Stimulated activated naive CD8-positive, alpha-beta T cell treated with anti-CD3 and anti-CD28 coated beads, Interleukin-15, Interleukin-2, amounts not matched to agents 100 U/mL and 50 U/mL, for 24 hours (primary cell): ENCODE measurements at regions not wholly inside any gene's neighbourhood (a gene's known extent, or its start where the extent isn't known, plus 50 kb on each side); places are given as distances from the start of the nearest gene placed in this dataset.
A peak's percentile ranks its signal among the peaks of the same experiment; 100 is the strongest.
"Not testable (repeated sequence)": the region's sequence is repeated elsewhere in the genome, so short reads cannot be mapped to it uniquely, and the experiment has no call there.

Experiments used
- ATAC-seq: fragments of 150-1000 bp; cut with Tn5 transposase; one replicate; pipeline ENCODE4 v1.10.0; 2021
- DNase-seq: peaks from one replicate; pipeline ENCODE4 v3.0.0; 2021

DNA sequence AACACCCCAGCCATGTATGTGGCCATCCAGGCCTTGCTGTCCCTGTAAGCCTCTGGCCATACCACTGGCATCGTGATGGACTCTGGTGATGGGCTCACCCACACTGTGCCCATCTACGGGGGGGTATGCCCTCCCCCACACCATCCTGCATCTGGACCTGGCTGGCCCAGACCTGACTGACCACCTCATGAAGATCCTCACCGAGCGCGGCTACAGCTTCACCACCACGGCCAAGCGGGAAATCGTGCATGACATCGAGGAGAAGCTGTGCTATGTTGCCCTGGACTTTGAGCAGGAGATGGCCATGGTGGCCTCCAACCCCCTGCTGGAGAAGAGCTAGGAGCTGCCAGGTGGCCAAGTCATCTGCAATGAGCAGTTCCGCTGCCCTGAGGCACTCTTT is 80.4 kb upstream of the ZCCHC2 start:
- DNase-seq (no peak), ATAC-seq (no peak)

DNA sequence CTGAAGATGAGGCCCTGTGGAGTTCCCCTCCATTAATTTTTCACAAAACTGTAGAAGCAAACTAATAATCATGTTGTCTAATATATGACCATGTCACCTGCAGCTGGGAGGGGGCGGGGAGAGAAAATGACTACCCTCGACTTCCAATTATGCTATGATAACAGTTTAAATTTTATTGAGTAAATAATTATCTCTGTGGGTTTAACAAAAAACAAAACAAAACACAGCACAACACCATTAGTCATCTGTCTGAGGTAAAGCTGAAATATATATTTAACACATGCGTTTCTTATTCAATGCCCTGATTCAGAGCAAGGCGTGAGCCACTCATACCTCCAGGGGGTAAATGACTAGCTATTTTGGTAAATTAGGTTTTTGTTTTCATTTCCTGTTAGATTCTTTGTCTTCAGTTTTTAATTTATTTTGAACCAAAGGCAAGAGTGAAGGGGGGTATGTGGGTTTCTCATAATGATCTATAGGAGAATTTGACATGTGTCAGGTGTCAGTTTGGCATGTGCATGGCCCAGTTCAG is 77.4 kb upstream of the ZCCHC2 start:
- ATAC-seq (no peak), DNase-seq (no peak)

DNA sequence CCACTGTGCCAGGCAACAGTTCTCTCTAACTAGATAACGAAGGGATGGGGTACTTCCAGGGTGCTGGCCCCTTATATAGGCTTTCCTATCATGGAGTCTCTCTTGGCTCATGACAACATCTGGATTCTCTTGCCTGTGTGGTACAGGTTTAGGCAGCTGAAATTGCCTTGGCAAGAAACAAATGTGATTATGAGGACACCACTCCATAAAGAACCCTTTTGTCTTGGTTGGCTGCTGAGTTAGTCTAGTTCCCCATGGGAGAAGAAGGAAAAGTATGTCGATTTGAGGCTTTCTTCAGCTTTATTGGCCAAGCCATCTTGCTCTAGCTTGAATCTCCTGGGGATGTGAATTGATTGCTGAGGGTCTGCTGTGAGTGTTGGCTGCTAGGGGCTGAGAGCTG is 76.3 kb upstream of the ZCCHC2 start:
- ATAC-seq (no peak), DNase-seq (no peak)

DNA sequence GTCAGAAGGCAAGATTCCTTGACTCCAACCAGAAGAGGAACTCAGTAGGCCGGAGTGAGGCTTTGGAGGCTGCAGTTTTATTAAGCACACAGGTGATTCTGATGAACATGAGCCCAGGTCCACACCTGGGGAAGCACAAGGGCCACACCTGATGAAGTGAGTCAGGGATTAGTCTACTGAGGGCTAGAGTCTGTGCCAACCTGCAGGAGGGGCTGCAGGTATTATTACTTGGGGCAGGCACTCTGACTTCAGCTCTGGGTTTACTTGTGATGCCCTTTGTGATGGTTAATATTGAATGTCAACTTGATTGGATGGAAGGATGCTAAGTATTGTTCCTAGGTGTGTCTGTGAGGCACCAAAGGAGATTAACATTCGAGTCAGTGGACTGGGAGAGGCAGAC is 75.2 kb upstream of the ZCCHC2 start:
- no peak for ATAC-seq
- DNase-seq = no peak

DNA sequence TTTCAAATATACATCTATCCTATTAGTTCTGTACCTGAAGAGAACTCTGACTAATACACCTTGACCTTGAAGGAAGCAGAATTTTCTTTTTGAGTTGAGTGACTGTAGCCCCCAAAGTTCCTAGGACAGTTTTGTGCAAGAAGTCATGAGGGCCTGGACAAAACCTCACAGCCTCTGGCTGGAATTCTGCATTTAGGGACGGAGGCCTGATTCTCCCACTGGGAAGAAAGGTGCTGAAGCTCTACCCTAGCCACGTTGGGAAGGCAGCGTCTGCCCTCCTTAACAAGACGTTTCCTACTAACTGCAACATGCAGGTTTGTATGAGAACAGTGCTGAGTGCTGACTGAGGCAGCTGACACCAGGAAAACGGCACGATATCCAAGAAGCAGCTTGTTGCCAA is 74.4 kb upstream of the ZCCHC2 start:
- no peak for ATAC-seq
- DNase-seq = no peak

DNA sequence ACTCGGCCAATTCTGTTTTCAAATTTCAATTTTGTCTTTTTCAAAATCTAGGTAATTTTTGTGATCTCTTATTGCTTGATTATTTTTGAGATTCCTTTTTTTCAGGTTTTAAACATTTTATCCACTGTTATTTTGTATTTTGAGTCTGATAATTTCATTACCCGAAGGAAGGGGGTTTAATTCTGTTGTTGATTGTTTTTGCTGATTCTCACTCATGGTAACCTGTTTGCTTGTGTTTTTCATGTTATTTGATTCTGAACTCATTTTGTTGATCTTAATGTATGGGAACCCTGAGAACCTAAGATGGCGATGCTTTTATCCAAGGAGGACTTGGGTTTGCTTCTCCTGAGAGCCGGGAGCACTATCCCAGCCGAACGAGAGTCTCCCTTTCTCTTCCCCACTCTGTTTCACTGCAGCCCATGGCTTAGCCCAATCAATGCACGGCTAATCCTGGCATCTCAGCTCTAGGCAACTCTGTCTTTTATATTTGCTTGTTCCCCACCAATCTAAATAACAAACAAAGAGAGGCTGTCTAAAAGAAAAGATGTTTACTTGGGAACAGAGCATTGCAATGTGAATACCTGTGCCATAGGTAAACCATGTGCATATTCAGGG is 73.2 kb upstream of the ZCCHC2 start:
- DNase-seq = no peak

DNA sequence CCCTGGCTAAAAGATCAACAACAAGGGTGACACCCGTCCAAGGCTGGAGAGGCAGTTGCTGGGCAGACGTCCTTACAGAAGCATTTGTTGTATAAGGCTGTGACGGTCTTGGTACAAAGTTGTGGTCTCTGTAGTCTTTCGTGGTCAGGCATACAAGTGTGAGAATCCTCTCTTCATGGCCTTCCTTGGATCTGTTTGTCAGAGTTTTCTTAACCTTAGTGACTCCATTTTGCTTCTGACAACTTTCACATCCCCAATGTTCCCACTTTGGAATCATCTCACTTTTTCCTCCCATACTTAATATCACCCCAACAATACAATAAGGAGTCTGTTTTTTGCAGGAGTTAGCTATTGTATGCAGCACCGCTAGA is 72.7 kb upstream of the ZCCHC2 start:
- DNase-seq (no peak), ATAC-seq (no peak)

More for the DNA sequence above, 73.2 kb upstream of the ZCCHC2 start:
- no peak for ATAC-seq

DNA sequence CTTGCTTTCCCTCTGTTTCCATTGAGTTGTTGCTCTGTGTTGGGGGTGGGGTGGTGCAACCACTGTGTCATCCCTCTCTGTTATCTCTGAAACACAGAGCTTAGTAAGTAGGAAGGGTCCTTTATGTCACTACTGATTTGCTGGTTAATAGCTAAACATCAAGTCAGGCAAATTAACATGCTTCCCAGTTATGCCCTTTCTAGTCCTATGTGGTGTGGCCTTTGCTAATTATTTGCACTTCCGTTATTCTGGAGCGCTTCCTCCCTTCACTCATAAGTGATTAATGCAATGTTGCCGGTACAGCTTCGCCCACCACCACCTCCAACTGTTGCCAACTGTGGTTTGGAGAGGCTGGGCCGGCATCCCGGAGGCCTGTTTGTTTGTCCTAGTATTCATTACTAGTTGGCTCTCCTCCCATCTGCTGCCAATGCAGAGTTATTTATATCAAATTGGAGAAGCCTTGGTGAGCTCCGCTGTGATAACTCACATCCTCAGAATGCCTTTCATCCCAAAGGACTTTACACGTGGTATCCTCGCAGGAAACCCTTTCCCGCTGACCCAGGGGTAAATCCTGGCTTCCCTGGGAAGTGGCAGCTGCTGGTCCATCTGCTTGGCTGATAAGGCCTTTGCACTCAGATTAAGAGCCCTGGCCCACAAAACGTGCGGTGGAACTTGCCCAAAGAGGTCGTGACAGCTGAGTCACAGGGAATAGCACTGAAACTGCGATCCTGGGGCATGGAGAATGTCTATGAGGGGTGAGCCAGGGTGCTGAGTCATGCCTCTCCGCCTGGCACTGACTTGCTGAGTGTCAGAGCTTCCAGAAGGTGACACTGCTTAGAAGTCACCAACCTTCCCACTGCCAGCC is 72.0 kb upstream of the ZCCHC2 start:
- DNase-seq (no peak), ATAC-seq (peak; percentile 37)

DNA sequence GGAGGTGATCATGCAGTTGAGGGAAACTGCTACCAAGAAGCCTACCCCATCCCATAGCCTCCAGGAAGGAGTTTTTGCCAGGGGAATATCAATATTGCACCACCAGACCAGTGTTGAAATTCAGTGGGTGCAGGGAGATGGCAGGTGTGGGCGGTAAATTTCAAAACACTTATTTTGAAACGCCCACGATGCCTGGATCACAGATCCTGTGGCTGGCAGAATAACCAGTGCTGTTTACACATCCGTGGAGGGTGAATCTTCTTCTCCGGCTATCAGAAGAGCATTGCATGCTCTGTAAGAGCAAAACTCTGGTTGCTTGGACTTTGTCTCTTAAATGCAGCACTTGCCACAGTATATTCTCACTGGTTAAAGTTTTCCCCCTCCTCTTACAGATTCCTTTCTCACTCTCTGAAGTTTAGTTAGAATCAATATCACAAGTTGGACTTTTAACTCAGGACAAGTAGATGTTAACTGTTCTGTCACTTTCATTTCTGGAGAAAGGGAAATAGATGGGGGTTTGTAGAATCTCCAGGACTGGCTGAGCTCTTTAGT is 70.5 kb upstream of the ZCCHC2 start:
- ATAC-seq (no peak), DNase-seq (no peak)

DNA sequence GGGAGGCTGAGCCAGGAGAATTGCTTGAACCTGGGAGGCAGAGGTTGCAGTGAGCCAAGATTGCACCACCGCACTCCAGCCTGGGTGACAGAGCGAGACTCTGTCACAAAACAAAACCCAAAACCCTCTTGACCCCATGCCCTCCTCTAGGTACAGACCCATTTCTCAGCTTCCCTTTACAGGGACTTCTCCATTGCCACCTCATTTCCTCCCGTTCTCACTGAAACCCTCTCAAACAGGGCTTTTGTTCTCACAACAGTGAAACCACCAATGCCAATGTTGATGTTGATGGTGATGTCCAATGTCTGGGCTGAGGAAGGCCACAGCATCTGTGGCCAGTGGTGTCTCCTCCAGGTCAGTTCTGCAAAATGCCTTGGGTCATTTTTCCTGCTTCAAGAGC is 69.0 kb upstream of the ZCCHC2 start:
- DNase-seq = no peak
- no peak for ATAC-seq

DNA sequence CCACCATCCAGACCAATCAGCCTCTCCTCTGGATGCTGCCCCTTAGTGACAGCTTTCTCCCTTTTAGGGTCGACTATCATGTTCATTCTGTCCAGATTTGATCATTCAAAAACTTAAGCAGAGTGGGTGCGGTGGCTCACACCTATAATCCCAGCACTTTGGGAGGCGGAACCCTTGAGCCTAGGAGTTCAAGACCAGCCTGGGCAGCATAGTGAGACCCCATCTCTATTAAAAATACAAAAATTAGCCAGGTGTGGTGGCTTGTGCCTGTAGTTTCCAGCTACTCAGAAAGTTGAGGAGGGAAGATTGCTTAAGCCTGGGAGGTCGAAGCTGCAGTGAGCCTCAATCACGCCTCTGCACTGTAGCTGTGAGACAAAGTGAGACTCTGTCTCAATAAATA is 68.3 kb upstream of the ZCCHC2 start:
- ATAC-seq (no peak), DNase-seq (no peak)

DNA sequence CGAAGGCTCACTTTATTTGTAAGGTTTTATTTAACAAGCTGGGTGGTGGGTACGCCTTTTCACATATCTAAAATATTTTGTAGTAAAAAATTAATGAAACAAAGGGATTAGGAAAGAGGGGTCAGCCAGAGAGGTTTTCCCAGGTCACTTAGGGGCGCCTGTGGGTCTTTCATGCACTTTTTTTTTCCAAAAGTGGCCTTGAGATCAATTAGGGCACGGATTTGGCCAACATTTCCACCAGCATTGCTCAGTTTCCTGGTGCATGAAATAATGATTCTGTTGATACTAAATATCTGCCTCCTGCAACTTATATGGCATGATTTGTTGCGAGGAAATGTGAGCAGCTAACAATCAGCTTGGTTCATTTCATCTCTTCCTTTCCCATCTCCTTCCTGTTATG is 67.6 kb upstream of the ZCCHC2 start:
- DNase-seq (no peak), ATAC-seq (no peak)

DNA sequence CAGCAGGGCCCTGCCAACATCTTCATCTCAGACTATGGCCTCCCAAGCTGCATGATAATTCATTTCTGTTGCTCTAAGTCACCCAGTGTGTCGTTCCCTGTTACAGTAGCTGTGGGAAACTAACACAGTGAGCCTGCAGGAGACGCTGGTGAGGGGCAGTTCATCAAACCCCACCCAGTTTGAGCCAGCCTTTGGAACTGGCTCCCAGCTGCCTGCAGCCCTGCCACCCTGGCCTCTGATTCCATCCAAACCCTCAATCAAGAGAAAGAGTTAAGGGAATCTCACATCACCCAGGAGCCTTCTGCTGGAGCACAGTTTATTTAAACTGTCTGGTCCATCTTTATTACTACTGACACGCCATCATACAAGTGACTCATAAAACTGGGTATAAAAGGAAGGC is 64.9 kb upstream of the ZCCHC2 start:
- no peak for DNase-seq
- no peak for ATAC-seq

DNA sequence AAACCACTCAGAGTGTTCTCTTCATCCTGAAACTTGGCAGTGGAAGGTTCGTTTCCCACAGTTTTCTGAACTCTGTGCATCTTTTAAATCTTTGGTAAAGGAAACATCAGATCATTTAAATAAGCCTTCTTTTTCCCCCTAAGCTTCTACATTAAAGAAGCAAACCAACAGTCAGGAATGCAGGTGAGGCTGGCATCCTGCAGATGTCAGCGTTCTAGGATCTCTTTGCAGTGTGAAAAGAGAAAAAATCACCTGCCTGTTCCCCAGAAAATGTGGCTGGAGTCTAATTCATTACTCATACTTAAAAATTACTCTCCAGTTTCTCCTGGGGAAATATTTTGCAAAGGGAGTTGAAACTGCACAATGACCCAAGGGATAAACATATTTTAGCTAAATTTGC is 64.5 kb upstream of the ZCCHC2 start:
- no peak for ATAC-seq
- DNase-seq = no peak

DNA sequence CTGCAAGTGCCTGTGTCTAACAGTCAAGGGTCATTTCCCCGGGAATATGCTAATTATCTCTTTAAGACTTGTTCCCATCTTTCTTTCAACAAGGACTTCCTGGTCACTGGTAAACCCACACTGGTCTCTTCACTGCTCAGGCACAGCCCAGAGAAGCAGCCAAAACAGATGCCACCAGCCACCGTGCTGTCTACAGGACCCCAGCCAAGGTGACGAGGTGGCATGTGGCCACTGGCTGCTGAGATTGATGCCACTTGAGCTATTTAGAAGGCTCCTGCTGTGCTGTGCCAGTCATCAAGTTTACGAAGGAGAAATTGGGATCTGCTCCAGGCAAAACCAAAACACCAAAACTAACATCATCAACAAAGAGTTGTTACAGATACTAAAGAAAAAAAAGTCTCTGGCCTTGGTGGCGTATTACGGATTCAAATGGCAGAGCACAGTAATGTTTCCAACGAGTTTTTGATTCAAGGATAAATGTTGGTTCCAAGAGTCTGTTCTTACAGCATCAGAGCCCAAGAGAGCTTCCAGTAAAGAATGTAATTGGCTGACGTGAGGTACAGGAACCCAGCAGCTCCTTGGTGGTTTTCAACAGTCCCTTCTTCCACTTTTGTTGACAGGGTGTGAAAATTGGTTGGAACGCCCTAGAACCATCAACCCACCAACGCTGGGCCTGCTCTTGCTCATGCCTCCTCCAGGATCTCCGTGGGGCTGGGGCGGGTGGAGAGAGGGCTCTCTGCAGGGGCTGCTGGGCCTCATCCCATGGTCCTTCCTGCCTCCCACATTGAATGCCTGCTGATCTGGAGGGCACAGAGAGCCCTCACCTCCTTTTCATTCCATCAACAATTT is 63.7 kb upstream of the ZCCHC2 start:
- ATAC-seq (no peak), DNase-seq (no peak)

DNA sequence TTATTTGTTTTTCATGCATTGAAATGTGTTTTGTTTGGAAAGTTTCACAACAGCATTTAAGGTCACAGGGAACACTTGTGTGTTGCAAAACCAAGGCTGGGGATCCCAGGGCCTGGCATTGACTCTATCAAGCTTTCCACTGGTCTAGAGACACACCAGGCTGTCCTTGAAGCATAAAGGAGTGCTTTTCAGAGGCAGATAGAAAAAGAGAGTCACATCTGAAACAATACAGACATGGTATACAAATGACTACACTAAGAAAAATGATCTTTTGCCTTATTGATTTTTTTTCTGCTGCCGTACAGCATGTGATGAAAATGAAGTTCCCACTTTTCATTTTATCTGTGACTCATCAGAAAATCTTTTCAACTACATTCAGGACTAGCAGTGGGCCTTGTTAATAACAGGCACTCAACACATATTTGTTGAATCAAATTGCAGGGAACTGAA is 61.9 kb upstream of the ZCCHC2 start:
- no peak for ATAC-seq
- DNase-seq = no peak

DNA sequence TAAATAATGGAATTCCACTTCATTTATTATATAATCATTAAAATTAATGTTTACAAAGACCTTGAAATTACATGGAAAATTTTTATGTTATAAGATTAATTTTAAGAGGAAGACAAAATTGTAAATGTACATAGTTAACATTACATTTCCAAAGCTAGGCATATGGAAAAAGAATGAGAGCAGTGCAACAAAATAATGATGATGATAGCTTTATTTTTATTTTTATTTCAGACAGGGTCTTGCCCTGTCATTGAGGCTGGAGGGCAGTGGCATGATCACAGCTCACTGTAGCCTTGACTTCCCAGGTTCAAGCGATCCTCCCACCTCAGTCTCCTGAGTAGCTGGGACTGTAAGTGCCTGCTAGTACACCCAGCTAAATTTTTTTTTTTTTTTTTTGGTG is 61.2 kb upstream of the ZCCHC2 start:
- ATAC-seq = no peak

DNA sequence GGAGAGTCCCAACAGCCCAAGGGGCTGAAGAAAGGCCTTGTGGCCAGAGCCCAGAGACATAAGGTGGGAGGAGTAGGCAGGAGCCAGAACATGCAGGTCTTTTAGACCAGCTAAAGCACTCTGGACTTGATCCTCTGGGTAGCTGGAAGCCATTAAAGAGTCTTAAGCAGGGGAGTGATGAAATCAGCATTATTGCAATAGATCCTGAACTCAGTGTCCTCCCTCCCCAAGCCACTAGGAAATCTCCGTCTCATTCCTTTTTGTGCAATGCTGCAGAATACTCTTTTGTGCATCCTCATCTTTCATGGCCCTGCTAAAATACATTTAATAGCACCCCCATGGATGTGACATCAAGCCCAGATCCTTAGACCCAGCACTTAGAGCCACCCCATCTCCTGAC is 58.6 kb upstream of the ZCCHC2 start:
- no peak for ATAC-seq
- no peak for DNase-seq

More for the DNA sequence above, 61.2 kb upstream of the ZCCHC2 start:
- no peak for DNase-seq

DNA sequence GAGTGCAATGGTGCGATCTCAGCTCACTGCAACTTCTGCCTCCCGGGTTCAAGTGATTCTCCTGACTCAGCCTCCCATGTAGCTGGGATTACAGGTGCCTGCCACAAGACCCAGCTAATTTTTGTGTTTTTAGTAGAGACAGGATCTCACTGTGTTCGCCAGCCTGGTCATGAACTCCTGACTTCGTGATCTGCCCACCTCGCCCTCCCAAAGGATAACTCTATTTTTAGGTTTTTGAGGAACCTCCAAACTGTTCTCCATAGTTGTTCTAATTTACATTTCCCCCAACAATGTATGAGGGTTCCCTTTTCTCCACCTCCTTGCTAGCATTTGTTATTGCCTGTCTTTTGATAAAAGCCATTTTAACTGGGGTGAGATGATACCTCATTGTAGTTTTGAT is 53.7 kb upstream of the ZCCHC2 start:
- not testable (repeated sequence) for DNase-seq, ATAC-seq
